IPS DF 6.9 (cell line): ENCODE measurements at regions not wholly inside any gene's neighbourhood (a gene's known extent, or its start where the extent isn't known, plus 50 kb on each side); places are given as distances from the start of the nearest gene placed in this dataset.

Source experiments
- DNase-seq: peaks from one replicate; pipeline ENCODE4 v3.0.0-alpha.2; 2013; ENCODE audit warnings: low read depth, low spot score
- H3K27ac ChIP-seq: one replicate; pipeline ENCODE4 v1.5.1; 2013; ENCODE audit warnings: low read length, control low read depth
- H3K27me3 ChIP-seq: 2 replicates; pipeline ENCODE4 v1.6.1; 2013; ENCODE audit warnings: mild to moderate bottlenecking, low read length; ENCODE audit not compliant: control insufficient read depth, insufficient read depth
- H3K36me3 ChIP-seq: 2 replicates; pipeline ENCODE4 v1.6.1; 2013; ENCODE audit warnings: low read length; ENCODE audit not compliant: control insufficient read depth, insufficient read depth
- H3K4me1 ChIP-seq: 2 replicates; pipeline ENCODE4 v1.6.1; 2013; ENCODE audit warnings: low read length; ENCODE audit not compliant: control insufficient read depth, insufficient read depth
- H3K4me3 ChIP-seq: 2 replicates; pipeline ENCODE4 v1.5.1; 2013; ENCODE audit warnings: mild to moderate bottlenecking, low read length
- H3K9me3 ChIP-seq: 2 replicates; pipeline ENCODE4 v1.6.1; 2013; ENCODE audit warnings: low read length, inconsistent platforms; ENCODE audit not compliant: control insufficient read depth, insufficient read depth
- WGBS: extraction: QIAGEN DNeasy Blood & Tissue Kit; methylation state at CpG from one replicate; pipeline ENCODE4 v1.1.7; 2013; ENCODE audit warnings: mixed read lengths, missing lambda C conversion rate; ENCODE audit not compliant: insufficient read length, insufficient coverage; 5-methylcytosine and 5-hydroxymethylcytosine counted together

DNA sequence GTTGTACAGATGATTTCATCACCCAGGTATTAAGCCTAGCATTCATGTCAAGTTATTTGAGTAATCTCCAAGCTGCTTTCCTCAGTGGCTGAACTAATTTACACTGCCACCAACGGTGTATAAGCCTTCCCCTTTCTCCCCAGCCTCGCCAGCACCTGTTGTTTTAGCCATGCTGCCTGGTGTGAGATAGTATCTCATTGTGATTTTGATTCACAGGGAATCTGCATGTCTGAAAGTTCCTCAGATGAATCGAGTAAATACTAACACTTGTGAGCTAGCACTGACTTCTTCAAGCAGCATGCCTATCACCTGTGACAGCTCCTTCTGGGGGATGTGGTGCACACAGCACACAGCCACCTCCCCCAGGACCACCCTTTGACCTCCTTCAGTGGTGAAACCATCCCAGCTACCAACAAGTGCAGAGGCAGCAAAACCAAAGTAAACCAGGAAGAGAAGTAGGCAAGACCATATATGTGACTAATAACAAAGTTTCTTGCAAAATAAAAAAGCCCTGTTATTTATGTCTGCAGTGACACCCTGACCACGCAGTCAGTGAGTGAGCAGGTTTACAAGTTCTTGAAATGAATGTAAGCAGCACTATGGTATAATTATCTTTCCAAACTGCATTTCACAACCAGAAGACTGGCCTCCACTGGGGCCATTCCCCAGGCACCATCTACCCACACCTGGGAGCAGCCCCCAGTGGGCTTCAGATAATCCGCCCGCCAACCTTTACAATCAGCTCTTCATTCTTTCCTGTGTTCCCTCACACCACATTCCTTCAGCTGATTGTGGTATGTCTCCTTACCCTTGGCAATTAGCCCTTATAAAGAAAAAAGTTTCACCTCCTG lies 173.8 kb downstream of the ETS2 start:
- DNase-seq: peak; percentile 64
- peak overlapping the region; percentile 62 for H3K27ac ChIP-seq
- H3K4me3 ChIP-seq: no peak overlapping the region
- H3K27me3 ChIP-seq: no peaks in the 10 kb centered on the region
- no peaks in the 10 kb centered on the region for H3K36me3 ChIP-seq
- no CpG with 5 or more reads among the region's 6 CpGs for WGBS
- H3K4me1 ChIP-seq: peaks cover 13% of the 10 kb centered on the region
- H3K9me3 ChIP-seq: no peaks in the 10 kb centered on the region

GRCh38 chr21:38976900-38977299 lies 171.2 kb downstream of the ETS2 start:
- Histone ChIP-seq H3K27ac (no peak overlapping the region), H3K4me3 (no peak overlapping the region), H3K4me1 (peaks cover 13% of the 10 kb centered on the region), H3K27me3 (no peaks in the 10 kb centered on the region), H3K9me3 (no peaks in the 10 kb centered on the region), H3K36me3 (no peaks in the 10 kb centered on the region)
- no peak for DNase-seq
- WGBS: no CpG with 5 or more reads among the region's 8 CpGs

GRCh38 chr21:38973552-38973951 lies 167.8 kb downstream of the ETS2 start:
- Histone ChIP-seq H3K27me3 (no peaks in the 10 kb centered on the region; the same call in 1 of the 2 replicates), H3K9me3 (no peaks in the 10 kb centered on the region), H3K4me3 (no peak overlapping the region), H3K4me1 (no peaks in the 10 kb centered on the region), H3K27ac (no peak overlapping the region), H3K36me3 (no peaks in the 10 kb centered on the region)
- DNase-seq: no peak
- WGBS: no CpG with 5 or more reads among the region's 6 CpGs

DNA sequence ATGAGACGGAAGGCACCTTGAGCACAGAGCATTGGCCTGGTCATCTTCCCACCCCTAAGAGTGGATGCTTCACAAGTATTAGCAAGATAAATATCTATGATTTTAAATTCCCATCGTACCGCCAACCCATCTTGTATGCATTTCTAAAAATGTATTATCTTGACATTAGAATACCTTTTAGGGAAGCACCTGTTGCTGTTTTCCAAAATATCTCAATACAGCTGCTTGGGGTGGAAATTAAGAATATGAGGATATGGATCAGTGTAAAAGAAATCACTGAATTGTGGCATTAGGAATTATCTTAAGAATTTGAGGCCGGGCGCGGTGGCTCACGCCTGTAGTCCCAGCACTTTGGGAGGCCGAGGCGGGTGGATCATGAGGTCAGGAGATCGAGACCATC lies 166.3 kb downstream of the ETS2 start:
- Histone ChIP-seq H3K27me3 (no peaks in the 10 kb centered on the region; the same call in 1 of the 2 replicates), H3K27ac (no peak overlapping the region), H3K4me3 (no peak overlapping the region), H3K36me3 (no peaks in the 10 kb centered on the region), H3K9me3 (no peaks in the 10 kb centered on the region), H3K4me1 (no peaks in the 10 kb centered on the region)
- DNase-seq: no peak
- WGBS: no CpG with 5 or more reads among the region's 10 CpGs

- no peaks in the 10 kb centered on the region for H3K9me3 ChIP-seq
- H3K4me1 ChIP-seq: 0 out of 2 replicates have a peak, but pooled peaks cover 2% of the 10 kb centered on the region
- WGBS: no CpG with 5 or more reads among the region's 3 CpGs
- H3K4me3 ChIP-seq: no peak overlapping the region
- DNase-seq: no peak
- H3K27me3 ChIP-seq: no peaks in the 10 kb centered on the region; the same call in 1 of the 2 replicates
- H3K36me3 ChIP-seq: no peaks in the 10 kb centered on the region
- H3K27ac ChIP-seq: no peak overlapping the region
These were observed 165.0 kb downstream of the ETS2 start for GRCh38 chr21:38970765-38971164.

DNA sequence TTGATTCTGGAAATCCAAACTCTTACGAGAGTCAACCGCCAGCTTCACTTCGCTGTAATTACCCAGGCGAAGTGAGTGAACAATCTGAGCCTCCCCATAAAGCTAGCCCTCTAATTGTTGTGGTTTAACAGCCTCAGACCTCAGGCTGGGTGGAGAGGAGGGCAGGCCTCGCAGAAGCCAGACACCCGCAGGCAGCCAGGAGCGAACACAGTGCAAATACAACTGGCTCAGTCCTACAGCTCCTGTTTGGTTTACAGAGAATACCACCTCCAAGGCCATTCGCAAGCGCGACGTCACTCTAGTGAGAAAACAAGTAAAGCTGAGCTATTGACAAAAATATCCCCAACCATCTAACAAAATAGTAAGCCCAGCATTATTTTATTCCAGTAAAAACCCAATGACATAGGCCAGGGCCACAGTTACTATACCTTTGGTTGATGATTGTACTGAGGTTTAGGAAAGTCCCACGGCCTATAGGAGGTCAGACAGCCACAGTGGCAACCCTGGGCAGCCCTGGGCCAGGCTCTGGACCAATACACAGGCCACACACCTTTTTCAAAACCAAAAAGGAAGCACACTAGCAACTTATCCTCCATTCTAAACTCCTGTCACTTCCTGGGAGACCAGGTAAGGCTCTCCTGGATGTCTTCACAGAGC lies 163.3 kb downstream of the ETS2 start:
- H3K9me3 ChIP-seq: no peaks in the 10 kb centered on the region
- no peak overlapping the region for H3K27ac ChIP-seq
- no peak for DNase-seq

GRCh38 chr21:38965910-38966504 lies 160.3 kb downstream of the ETS2 start:
- no peak for DNase-seq
- no peak overlapping the region for H3K27ac ChIP-seq
- no peaks in the 10 kb centered on the region; the same call in 1 of the 2 replicates for H3K27me3 ChIP-seq
- no CpG with 5 or more reads among the region's 16 CpGs for WGBS
- no peaks in the 10 kb centered on the region for H3K36me3 ChIP-seq
- no peak overlapping the region for H3K4me3 ChIP-seq
- 0 out of 2 replicates have a peak, but pooled peaks cover 2% of the 10 kb centered on the region for H3K4me1 ChIP-seq
- H3K9me3 ChIP-seq: no peaks in the 10 kb centered on the region

More for the DNA sequence above, 163.3 kb downstream of the ETS2 start:
- no CpG with 5 or more reads among the region's 12 CpGs for WGBS
- no peak overlapping the region for H3K4me3 ChIP-seq
- no peaks in the 10 kb centered on the region; the same call in 1 of the 2 replicates for H3K27me3 ChIP-seq
- 0 out of 2 replicates have a peak, but pooled peaks cover 2% of the 10 kb centered on the region for H3K4me1 ChIP-seq
- H3K36me3 ChIP-seq: no peaks in the 10 kb centered on the region

DNA sequence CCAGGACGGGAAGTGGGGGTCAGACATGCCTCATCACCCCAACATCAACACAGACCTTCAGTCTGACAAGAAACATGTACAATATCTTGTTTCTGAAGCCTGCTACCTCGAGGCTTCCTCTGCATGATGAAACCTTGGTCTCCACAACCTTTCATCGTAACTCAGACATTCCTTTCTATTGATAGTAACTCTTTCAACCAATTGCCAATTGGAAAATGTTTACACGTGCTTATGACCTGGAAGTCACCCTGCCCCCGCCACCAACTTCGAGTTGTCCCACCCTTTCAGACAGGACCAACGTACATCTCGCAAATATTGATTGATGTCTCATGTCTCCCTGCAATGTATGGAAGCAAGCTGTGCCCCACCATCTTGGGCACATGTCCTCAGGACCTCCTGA lies 159.5 kb downstream of the ETS2 start:
- H3K36me3 ChIP-seq: no peaks in the 10 kb centered on the region
- no peaks in the 10 kb centered on the region; the same call in 1 of the 2 replicates for H3K27me3 ChIP-seq
- H3K4me3 ChIP-seq: no peak overlapping the region
- H3K27ac ChIP-seq: no peak overlapping the region
- no CpG with 5 or more reads among the region's 8 CpGs for WGBS
- H3K4me1 ChIP-seq: 0 out of 2 replicates have a peak, but pooled peaks cover 2% of the 10 kb centered on the region
- no peaks in the 10 kb centered on the region for H3K9me3 ChIP-seq
- DNase-seq: no peak

DNA sequence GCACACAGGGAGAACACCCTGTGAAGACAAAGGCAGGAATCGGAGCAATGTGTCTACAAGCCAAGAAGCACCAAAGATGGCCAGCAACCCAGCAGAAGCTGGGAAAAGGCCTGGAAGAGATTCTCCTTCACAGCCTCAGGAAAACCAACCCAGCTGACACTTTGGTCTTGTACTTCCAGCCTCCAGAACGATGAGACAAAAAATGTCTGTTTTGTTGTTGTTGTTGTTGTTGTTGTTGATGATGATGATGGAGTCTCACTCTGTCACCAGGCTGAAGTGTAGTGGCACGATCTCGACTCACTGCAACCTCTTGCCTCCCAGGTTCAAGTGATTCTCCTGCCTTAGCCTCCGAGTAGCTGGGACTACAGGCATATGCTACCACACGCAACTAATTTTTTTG lies 157.3 kb downstream of the ETS2 start:
- no peaks in the 10 kb centered on the region for H3K9me3 ChIP-seq
- no peaks in the 10 kb centered on the region for H3K36me3 ChIP-seq
- H3K4me3 ChIP-seq: no peak overlapping the region
- no peak overlapping the region for H3K27ac ChIP-seq
- 0 out of 2 replicates have a peak, but pooled peaks cover 2% of the 10 kb centered on the region for H3K4me1 ChIP-seq
- WGBS: no CpG with 5 or more reads among the region's 6 CpGs
- H3K27me3 ChIP-seq: no peaks in the 10 kb centered on the region
- no peak for DNase-seq

GRCh38 chr21:38960251-38960650 lies 154.5 kb downstream of the ETS2 start:
- no peaks in the 10 kb centered on the region for H3K27me3 ChIP-seq
- no peak overlapping the region for H3K27ac ChIP-seq
- H3K9me3 ChIP-seq: no peaks in the 10 kb centered on the region
- no peaks in the 10 kb centered on the region; the same call in 1 of the 2 replicates for H3K4me1 ChIP-seq
- no peak for DNase-seq
- H3K4me3 ChIP-seq: no peak overlapping the region
- H3K36me3 ChIP-seq: no peaks in the 10 kb centered on the region
- WGBS: no CpG with 5 or more reads among the region's 2 CpGs
